HCT116 (cell line): ENCODE measurements at regions not wholly inside any gene's neighbourhood (a gene's known extent, or its start where the extent isn't known, plus 50 kb on each side); places are given as distances from the start of the nearest gene placed in this dataset.

Experiments
- ATAC-seq: fragments of 200-7000 bp; cut with Tn5 transposase; 2 replicates; pipeline ENCODE4 v1.9.1; 2020; ENCODE audit warnings: mild to moderate bottlenecking, moderate library complexity
- BruUV-seq: library from RNA; stranded (reverse); fragments of 400-500 nt; replicated peaks from 2 replicates; lab custom pipeline; 2021; lab: Mats Ljungman, UMichigan
- CTCF ChIA-PET: fragments of 300-600 bp; sonication (Branson Sonifier 250); formaldehyde crosslinking; loops from one replicate; lab custom pipeline; 2021; ENCODE audit warnings: antibody characterized with exemption; lab: Charles Lee
- POLR2A ChIA-PET: fragments of 300-600, 350-600 bp; sonication (Branson Sonifier 250); formaldehyde crosslinking; loops from one replicate; lab custom pipeline; 2021; ENCODE audit warnings: antibody characterized with exemption; lab: Charles Lee
- RAD21 ChIA-PET, 2 experiments: fragments of 300-600 bp; sonication (Branson Sonifier 250); formaldehyde crosslinking; loops; one replicate each; lab custom pipeline; 2023; ENCODE audit warnings: low total read pairs in 2 of 2; ENCODE audit not compliant: uncharacterized antibody in 2 of 2, unreplicated experiment in 2 of 2, low non-redundant PET in 1 of 2; lab: Charles Lee
- DNase-seq: peaks from one replicate; pipeline ENCODE4 v3.0.0-alpha.2; 2010; ENCODE audit warnings: low read depth, low spot score
- H2AFZ ChIP-seq: fragments of 200-600 bp; shearing (Covaris generic), sonication (generic); 2 replicates; pipeline ENCODE4 v1.6.1; 2017; ENCODE audit warnings: low read depth, mixed run types, mixed read lengths, antibody characterized with exemption, low read length; ENCODE audit not compliant: poor library complexity, severe bottlenecking
- H3K27ac ChIP-seq: 2 replicates; pipeline ENCODE4 v1.5.1; 2012; ENCODE audit warnings: low read depth, low read length
- H3K27me3 ChIP-seq: fragments of 200-600 bp; sonication (generic); 2 replicates; pipeline ENCODE4 v1.6.1; 2016; ENCODE audit warnings: mixed run types, low read length, mixed read lengths; ENCODE audit not compliant: insufficient read depth
- H3K36me3 ChIP-seq, 2 experiments: fragments of 200-500 bp in 1 of 2; fragments of 200-600 bp in 1 of 2; sonication (Bioruptor generic) in 1 of 2; sonication (generic) in 1 of 2; 2 replicates each; pipeline versions ENCODE4 v1.5.1 to v1.6.1; 2014 to 2016; ENCODE audit warnings: low read length in 2 of 2, inconsistent platforms in 1 of 2, mixed read lengths in 1 of 2, mixed run types in 1 of 2; ENCODE audit not compliant: insufficient read depth in 2 of 2, control insufficient read depth in 1 of 2
- H3K4me1 ChIP-seq, 2 experiments: fragments of 200-600 bp in 1 of 2; sonication (generic) in 1 of 2; 2 replicates each; pipeline versions ENCODE4 v1.5.1 to v1.6.1; 2012 to 2017; ENCODE audit warnings: low read length in 2 of 2, inconsistent platforms in 1 of 2, mild to moderate bottlenecking in 1 of 2, mixed read lengths in 1 of 2, mixed run types in 1 of 2, moderate library complexity in 1 of 2; ENCODE audit not compliant: insufficient read depth in 2 of 2, control insufficient read depth in 1 of 2
- H3K4me2 ChIP-seq: fragments of 200-600 bp; sonication (generic); 2 replicates; pipeline ENCODE4 v1.6.1; 2017; ENCODE audit warnings: mixed run types, low read length, mixed read lengths
- H3K4me3 ChIP-seq, 2 experiments: fragments of 200-600 bp in 1 of 2; sonication (generic) in 1 of 2; replicated peaks in 1 of 2; 2 replicates each; pipeline ENCODE4 v1.5.1; 2011 to 2016; ENCODE audit warnings: low read length in 2 of 2, control low read depth in 1 of 2, low read depth in 1 of 2, mild to moderate bottlenecking in 1 of 2, mixed read lengths in 1 of 2, mixed run types in 1 of 2
- H3K79me2 ChIP-seq: fragments of 200-600 bp; sonication (generic); 2 replicates; pipeline ENCODE4 v1.6.1; 2017; ENCODE audit warnings: mild to moderate bottlenecking, mixed run types, low read length, moderate library complexity, mixed read lengths; ENCODE audit not compliant: insufficient read depth
- H3K9ac ChIP-seq: fragments of 200-600 bp; sonication (generic); 2 replicates; pipeline ENCODE4 v1.6.1; 2016; ENCODE audit warnings: low read length, mixed read lengths
- H3K9me2 ChIP-seq: fragments of 200-600 bp; sonication (generic), shearing (Covaris generic); 2 replicates; pipeline ENCODE4 v1.6.1; 2017; ENCODE audit warnings: mixed run types, mild to moderate bottlenecking, moderate library complexity; ENCODE audit not compliant: insufficient read depth
- H3K9me3 ChIP-seq, 2 experiments: fragments of 200-500 bp in 1 of 2; fragments of 200-600 bp in 1 of 2; sonication (Bioruptor generic) in 1 of 2; sonication (generic) in 1 of 2; 2 replicates each; pipeline ENCODE4 v1.6.1; 2014 to 2017; ENCODE audit warnings: low read length in 2 of 2, mixed read lengths in 2 of 2, inconsistent platforms in 1 of 2, low read depth in 1 of 2, mild to moderate bottlenecking in 1 of 2, mixed run types in 1 of 2, moderate library complexity in 1 of 2; ENCODE audit not compliant: control insufficient read depth in 1 of 2, insufficient read depth in 1 of 2
- H4K20me1 ChIP-seq: fragments of 200-600 bp; sonication (generic), shearing (Covaris generic); 2 replicates; pipeline ENCODE4 v1.6.1; 2017; ENCODE audit warnings: mixed run types, mild to moderate bottlenecking, moderate library complexity; ENCODE audit not compliant: insufficient read depth
- EZH2phosphoT487 ChIP-seq: fragments of 200-600 bp; IDR thresholded peaks from 2 replicates; pipeline ENCODE4 v1.6.1; 2018; ENCODE audit warnings: antibody characterized with exemption, borderline replicate concordance
- FOSL1 ChIP-seq: IDR thresholded peaks from 2 replicates; pipeline ENCODE4 v1.6.1; 2012; ENCODE audit warnings: low read depth
- JUND ChIP-seq: IDR thresholded peaks from 2 replicates; pipeline ENCODE4 v1.6.1; 2012
- REST ChIP-seq: IDR thresholded peaks from 2 replicates; pipeline ENCODE4 v1.6.1; 2012; ENCODE audit warnings: low read depth
- SRF ChIP-seq: IDR thresholded peaks from 2 replicates; pipeline ENCODE4 v1.6.1; 2012; ENCODE audit warnings: low read depth
- TCF7L2 ChIP-seq: IDR thresholded peaks from 2 replicates; pipeline ENCODE4 v1.7.0; 2011; ENCODE audit warnings: borderline replicate concordance, inconsistent platforms; ENCODE audit not compliant: insufficient read depth, insufficient read length; ENCODE audit errors: extremely low read depth
- YY1 ChIP-seq: IDR thresholded peaks from 2 replicates; pipeline ENCODE4 v1.6.1; 2011; ENCODE audit warnings: low read length, low read depth, moderate library complexity, mild to moderate bottlenecking; ENCODE audit not compliant: insufficient replicate concordance; ENCODE audit errors: extremely low read depth
- intact Hi-C: fragments of 100-400 bp; cut with micrococcal nuclease; formaldehyde crosslinking; loops from 2 replicates; pipeline ENCODE4 v1.10.0; 2022

- CTCF ChIA-PET = no interaction called here
Measured at GRCh38 chr3:124243177-124243859, 251.4 kb upstream of the ROPN1 start.

More at GRCh38 chr3:124243177-124243859, 251.4 kb upstream of the ROPN1 start:
- intact Hi-C loops = no loop called here
- no peak for ATAC-seq
- H3K4me2 ChIP-seq = no peak overlapping the region
- no peaks in the 10 kb centered on the region for H4K20me1 ChIP-seq
- no peak overlapping the region for H3K9ac ChIP-seq
- no TSS peak for BruUV-seq
- no peaks in the 10 kb centered on the region for H3K9me3 ChIP-seq
- no peaks in the 10 kb centered on the region for H3K9me2 ChIP-seq
- TF ChIP-seq JUND (no peak), FOSL1 (no peak), REST (no peak), SRF (no peak), YY1 (no peak), TCF7L2 (no peak), EZH2phosphoT487 (no peak)
- no peak for DNase-seq
- peaks cover 31% of the 10 kb centered on the region; the same call in 1 of the 2 replicates for H3K27me3 ChIP-seq
- ChIA-PET POLR2A (no interaction called here), RAD21 (no interaction called here)
- no peak overlapping the region for H3K4me3 ChIP-seq
- H3K36me3 ChIP-seq = no peaks in the 10 kb centered on the region
- no peak overlapping the region for H3K27ac ChIP-seq
- H3K79me2 ChIP-seq = no peaks in the 10 kb centered on the region
- H2AFZ ChIP-seq = no peak overlapping the region
- peaks cover 0 to 3% of the 10 kb centered on the region in 2 experiments; a peak in 1 of 4 replicates for H3K4me1 ChIP-seq
